Panc1 (cell line): ENCODE measurements at regions not wholly inside any gene's neighbourhood (a gene's known extent, or its start where the extent isn't known, plus 50 kb on each side); places are given as distances from the start of the nearest gene placed in this dataset.

Source experiments
- CTCF ChIP-seq: fragments of 450-650 bp; IDR thresholded peaks from 2 replicates; pipeline ENCODE4 v1.5.1; 2017; ENCODE audit warnings: mild to moderate bottlenecking
- TF ChIP-seq, protein P1 (sequence below), 2 experiments: IDR thresholded peaks; 2 replicates each; pipeline ENCODE4 v1.6.1; 2011 to 2012; ENCODE audit warnings: low read depth in 2 of 2, control low read depth in 1 of 2, low read length in 1 of 2, mild to moderate bottlenecking in 1 of 2, moderate library complexity in 1 of 2; ENCODE audit not compliant: insufficient read depth in 1 of 2

- TF ChIP-seq CTCF: no peak
- TF ChIP-seq, protein P1, sequence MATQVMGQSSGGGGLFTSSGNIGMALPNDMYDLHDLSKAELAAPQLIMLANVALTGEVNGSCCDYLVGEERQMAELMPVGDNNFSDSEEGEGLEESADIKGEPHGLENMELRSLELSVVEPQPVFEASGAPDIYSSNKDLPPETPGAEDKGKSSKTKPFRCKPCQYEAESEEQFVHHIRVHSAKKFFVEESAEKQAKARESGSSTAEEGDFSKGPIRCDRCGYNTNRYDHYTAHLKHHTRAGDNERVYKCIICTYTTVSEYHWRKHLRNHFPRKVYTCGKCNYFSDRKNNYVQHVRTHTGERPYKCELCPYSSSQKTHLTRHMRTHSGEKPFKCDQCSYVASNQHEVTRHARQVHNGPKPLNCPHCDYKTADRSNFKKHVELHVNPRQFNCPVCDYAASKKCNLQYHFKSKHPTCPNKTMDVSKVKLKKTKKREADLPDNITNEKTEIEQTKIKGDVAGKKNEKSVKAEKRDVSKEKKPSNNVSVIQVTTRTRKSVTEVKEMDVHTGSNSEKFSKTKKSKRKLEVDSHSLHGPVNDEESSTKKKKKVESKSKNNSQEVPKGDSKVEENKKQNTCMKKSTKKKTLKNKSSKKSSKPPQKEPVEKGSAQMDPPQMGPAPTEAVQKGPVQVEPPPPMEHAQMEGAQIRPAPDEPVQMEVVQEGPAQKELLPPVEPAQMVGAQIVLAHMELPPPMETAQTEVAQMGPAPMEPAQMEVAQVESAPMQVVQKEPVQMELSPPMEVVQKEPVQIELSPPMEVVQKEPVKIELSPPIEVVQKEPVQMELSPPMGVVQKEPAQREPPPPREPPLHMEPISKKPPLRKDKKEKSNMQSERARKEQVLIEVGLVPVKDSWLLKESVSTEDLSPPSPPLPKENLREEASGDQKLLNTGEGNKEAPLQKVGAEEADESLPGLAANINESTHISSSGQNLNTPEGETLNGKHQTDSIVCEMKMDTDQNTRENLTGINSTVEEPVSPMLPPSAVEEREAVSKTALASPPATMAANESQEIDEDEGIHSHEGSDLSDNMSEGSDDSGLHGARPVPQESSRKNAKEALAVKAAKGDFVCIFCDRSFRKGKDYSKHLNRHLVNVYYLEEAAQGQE (IDR thresholded peaks at IDR 0.05; ENCODE audit: insufficient read depth in 1 of 2, low read depth in 2 of 2, low read length in 1 of 2): no peak
Observed at GRCh38 chr5:2223303-2223702, 340.6 kb upstream of the IRX4 start.
